G401 (cell line): ENCODE measurements at regions not wholly inside any gene's neighbourhood (a gene's known extent, or its start where the extent isn't known, plus 50 kb on each side); places are given as distances from the start of the nearest gene placed in this dataset.

Experiments used
- DNase-seq: peaks from one replicate; pipeline ENCODE4 v3.0.0-alpha.2; 2015; ENCODE audit warnings: low spot score
- in situ Hi-C: cut with HindIII; loops from 2 replicates; pipeline ENCODE4 v1.10.0; 2016; ENCODE audit warnings: low sequenced_read_pairs, mixed read lengths

DNA sequence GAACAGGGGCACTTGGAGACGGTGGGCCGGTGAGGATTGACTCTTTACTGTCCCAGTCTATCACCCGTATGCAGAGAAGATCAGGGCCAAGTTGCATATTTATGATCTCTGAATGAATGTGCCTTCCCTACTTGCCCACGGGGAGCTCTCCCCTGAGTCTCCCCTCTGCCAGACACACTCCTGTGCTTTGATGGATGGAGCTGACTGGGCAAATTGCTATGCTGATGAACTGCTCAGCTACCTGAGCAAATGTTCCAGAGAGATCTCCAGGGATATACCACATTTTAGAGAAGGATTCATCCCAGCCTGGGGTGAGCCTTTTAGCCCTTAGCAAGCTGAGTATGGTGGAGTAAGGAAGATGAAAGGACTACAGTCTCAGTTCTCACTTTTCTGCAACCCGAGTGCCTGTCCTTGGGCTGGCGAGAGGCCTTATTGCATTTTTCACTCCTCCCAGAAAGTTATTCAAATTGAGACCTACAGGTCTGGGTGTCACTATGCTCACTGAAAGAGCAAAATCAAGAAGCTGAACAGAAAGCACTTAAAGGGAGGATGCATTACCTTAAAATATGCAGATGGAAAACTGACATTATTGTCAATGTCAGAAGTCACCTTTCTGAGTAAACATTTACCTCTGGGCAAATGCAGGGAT, 526.7 kb upstream of the WWC1 start:
- DNase-seq: no peak
- in situ Hi-C loops: no loop called here

DNA sequence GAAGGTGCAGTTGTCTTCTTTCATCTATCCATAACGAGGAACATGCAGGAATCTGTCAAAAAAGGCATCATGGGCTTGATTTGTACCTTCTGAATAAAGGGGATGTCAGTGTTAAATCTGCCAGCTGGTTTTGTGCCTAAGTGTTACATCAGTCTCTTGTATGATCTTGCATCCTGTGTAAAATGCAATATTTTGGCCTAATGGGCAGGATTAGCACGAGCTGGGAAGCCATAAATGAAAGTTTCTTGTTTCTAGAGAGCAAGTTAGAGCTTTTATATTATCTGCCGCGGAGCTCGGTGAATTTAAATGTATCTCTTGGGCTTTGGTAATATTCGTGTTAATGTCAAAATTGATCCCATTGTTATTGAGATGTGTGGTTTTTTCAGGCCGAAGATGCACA, 526.1 kb upstream of the WWC1 start:
- in situ Hi-C loops: no loop called here
- no peak for DNase-seq

DNA sequence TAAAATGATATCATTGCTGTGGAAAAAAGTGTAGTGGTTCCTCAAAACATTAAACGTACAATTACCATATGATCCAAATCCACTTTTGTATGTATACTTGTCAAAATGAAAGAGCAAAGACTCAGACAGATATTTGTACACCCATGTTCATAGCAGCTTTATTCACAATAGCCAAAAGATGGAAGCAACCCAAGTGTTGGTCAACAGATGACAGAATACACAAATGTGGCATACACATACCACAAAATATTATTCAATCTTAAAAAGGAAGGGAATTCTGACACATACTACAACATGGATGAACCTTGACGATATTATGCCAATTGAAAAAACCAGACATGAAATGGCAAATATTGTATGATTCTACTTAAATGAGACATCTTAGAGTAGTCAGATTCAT, 524.5 kb upstream of the WWC1 start:
- no peak for DNase-seq
- in situ Hi-C loops: no loop called here

DNA sequence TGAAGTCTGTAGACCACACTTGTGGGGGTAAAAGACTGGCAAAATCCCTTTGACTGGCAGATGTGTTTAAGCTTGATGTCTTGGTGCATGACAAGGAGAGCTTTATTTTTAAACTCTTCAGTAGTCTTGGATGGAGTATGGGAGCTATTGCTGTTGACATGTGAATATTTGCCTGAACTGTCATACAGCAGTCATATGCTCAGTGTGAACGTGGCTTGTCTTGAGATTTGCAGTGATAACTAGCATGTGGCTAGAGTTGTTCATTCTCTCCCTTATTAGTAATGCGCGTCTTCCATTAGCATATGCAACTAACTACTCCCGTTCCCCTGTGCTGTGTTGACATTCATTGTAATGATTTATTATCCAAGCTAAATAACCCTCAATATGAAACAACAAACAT, 523.6 kb upstream of the WWC1 start:
- in situ Hi-C loops: no loop called here
- DNase-seq: no peak

- no peak for DNase-seq
- in situ Hi-C loops: no loop called here
These were observed 521.5 kb upstream of the WWC1 start for GRCh38 chr5:167769846-167770413.

- DNase-seq: no peak
- in situ Hi-C loops: no loop called here
These were observed 521.0 kb upstream of the WWC1 start for GRCh38 chr5:167770461-167770860.

DNA sequence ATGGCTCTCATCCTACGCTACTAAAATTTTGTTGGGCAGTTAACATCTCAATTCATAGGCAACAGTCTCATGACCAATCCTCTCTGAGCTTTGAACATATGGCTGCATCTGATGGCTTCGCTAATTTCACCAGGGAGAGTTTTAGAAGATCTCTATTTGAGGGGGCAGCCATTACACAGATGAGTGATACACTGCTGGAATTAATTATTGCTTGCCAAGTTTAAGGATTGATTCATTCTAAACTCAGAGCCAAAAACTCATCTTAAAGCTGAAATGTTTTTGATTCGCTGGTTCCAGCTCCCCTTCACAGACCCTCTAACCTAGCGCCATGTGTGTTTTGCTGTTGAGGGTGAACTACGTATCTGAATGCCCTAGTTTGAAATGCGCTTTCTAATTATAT, 519.9 kb upstream of the WWC1 start:
- in situ Hi-C loops: no loop called here
- DNase-seq: no peak

DNA sequence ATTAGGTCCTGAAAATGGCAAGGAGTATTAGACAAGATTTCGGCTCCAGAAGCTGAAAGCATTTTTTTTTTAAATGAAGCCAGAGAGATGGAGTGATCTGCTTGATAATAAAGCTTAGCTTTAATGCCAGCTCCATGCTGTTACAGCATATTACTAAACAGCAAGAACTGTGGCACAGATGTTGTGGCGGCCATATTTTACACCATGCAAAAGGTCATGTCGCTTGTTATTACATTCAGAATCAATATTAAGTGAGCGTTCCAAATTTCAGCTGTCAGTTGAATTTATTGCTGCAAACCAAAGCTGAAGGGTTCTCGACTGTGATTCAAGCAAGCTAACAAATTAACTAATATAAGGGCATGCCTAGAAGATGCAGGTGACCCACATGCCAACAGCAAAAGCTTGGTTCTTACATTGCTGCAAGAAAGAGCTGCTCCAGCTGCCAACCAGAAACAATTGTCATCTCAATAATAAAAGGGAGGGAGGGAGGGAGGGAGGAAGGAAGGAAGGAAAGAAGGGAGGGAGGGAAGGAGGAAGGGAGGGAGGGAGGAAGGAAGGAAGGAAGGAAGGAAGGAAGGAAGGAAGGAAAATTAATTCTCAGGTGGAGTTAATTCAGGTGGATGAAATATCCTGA, 517.7 kb upstream of the WWC1 start:
- no peak for DNase-seq
- in situ Hi-C loops: no loop called here

- in situ Hi-C loops: no loop called here
- DNase-seq: no peak
These were observed 513.7 kb upstream of the WWC1 start for GRCh38 chr5:167777746-167778145.

- in situ Hi-C loops: no loop called here
- DNase-seq: no peak
These were observed 513.2 kb upstream of the WWC1 start for GRCh38 chr5:167778228-167778627.

GRCh38 chr5:167779644-167780043, 511.8 kb upstream of the WWC1 start:
- in situ Hi-C loops: no loop called here
- DNase-seq: no peak

GRCh38 chr5:167780177-167780576, 511.3 kb upstream of the WWC1 start:
- DNase-seq: no peak
- in situ Hi-C loops: no loop called here

GRCh38 chr5:167783145-167783817, 508.2 kb upstream of the WWC1 start:
- DNase-seq: no peak
- in situ Hi-C loops: no loop called here

DNA sequence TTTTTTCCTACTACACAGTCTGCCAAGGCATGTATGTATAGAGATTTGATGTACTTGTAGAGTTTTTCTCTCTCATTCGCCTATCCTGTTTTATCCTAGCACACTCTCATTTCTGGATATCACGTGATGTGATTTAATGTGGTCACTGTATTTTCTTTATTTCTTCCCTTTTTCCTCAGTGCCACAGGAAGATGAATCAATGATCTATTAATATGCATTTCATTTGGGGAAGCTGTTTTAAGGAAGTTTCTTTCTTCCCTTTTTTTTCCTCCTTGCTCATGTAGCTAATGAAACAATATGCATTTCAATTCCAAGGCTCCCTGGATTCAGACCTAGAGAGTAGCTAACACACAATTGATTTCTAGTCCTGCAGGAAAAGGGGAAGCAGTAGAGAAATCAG, 506.3 kb upstream of the WWC1 start:
- in situ Hi-C loops: no loop called here

DNA sequence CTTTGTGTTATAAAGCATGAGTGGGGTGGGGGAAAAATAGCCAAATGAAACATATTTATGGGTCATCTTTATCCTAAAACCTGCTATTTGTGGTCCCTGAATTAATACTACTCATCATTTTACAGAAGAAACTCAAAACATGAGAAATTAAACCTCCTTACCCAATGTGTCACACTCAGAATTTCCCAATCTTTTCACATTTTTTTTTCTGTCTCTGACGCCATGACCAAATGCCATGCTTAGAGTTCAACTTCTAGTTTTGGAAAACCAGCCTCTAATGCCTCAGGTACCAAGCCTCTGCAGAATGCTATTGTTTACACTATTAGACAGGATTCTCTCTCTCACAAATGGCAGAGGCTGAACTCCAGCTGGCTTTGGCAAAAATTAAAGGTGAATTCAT, 505.5 kb upstream of the WWC1 start:
- peak; percentile 49 for DNase-seq
- in situ Hi-C loops: no loop called here

More for the DNA sequence above, 506.3 kb upstream of the WWC1 start:
- no peak for DNase-seq

- in situ Hi-C loops: no loop called here
- no peak for DNase-seq
These were observed 504.4 kb upstream of the WWC1 start for GRCh38 chr5:167786871-167787578.

DNA sequence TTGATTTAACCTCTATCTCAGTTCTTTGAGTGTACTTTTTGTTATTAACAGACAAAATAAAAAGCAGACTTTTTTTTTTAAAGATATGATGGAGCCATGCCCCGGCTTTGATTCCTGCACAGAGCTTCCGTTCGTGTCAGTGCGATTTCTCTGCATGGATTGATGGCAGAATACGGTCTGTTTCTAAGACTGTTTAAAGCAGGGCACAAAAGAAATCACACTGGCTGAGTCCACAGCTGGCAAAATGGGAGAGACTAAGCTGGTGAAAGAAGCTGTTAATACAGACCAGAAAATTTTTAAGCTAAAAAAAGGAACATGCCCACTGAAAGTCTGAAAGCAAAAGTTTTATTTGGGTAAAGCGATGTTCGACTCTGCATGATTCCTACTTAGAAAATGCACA, 501.4 kb upstream of the WWC1 start:
- in situ Hi-C loops: no loop called here
- DNase-seq: no peak

DNA sequence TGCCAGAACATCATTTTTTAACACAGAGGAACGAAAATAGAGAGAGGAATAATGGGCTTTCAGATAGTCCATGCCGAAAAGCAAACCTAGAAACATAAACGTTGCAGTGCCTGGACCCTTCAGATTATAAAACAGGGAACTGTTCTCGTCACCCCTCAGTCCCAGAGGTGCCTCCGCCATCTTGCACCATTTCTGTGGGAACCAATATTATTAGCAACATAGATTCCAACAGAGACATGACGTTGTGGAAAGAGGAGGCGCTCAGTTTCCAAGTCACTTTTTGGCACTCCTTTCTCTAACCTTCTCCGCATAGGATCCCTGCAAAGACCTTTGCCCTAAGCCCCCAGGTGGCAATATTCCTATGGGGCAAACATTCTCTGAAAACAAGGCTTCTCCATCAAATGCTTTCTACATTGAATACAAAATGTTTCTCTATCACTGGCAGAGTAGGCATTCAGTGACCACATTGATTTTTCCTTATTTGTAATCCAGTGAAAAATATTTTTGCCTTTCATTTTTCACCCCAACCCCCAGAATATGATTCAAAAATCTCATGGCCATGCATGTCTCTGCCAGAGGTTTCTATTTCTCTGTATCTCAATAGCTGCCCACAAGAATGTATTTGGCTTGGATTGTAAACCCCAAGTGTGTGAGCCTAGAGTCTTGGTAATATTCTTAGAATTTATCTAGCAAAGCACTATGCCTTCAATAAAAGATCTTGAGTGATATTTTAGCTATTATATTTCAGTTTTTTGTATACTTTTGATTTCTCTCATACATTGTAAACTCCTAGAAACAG, 500.8 kb upstream of the WWC1 start:
- DNase-seq: no peak
- in situ Hi-C loops: no loop called here

DNA sequence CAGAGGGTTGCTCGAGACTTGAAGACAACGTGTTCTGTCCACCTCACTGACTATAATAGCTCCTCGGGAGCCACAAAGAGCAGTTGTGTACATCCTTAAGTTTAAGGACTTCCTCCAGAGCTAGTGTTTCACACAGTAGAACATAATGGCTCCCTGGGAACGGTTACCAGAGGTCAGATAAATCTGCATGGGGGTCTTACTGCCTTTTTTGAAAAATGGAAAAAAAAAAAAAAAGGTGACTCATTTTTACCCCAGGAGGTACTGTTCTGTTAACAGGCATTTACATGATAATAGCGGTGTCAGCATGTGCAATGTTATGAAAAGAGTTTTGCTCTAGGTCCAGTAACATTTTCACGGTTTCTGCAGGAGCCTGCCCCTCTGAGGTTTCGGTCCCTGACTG, 498.9 kb upstream of the WWC1 start:
- in situ Hi-C loops: no loop called here
- DNase-seq: no peak
